ENCODE measurements at regions not wholly inside any gene's neighbourhood (a gene's known extent, or its start where the extent isn't known, plus 50 kb on each side); places are given as distances from the start of the nearest gene placed in this dataset.

- TF ChIP-seq CTCF (IDR thresholded peaks at IDR 0.05; ENCODE audit: extremely low read depth, low read depth, low read length): no peak
- no peaks in the 10 kb centered on the region for H4K20me1 ChIP-seq (ENCODE audit: insufficient read depth, low read length)
- H3K4me3 ChIP-seq (ENCODE audit: insufficient read depth, low read length): no peak overlapping the region
- no peak for DNase-seq (ENCODE audit: insufficient read length, low spot score, missing footprints)
- H2AFZ ChIP-seq (ENCODE audit: low read length): peak overlapping the region; percentile 28
- H3K4me1 ChIP-seq (ENCODE audit: insufficient read depth, low read length): peaks cover 15% of the 10 kb centered on the region
- H3K27me3 ChIP-seq (ENCODE audit: insufficient read depth, low read length): no peaks in the 10 kb centered on the region
- H3K36me3 ChIP-seq (ENCODE audit: insufficient read depth, low read length): no peaks in the 10 kb centered on the region
- H3K79me2 ChIP-seq (ENCODE audit: insufficient read depth, low read length): no peaks in the 10 kb centered on the region
- H3K4me2 ChIP-seq (ENCODE audit: insufficient read depth, low read length): peak overlapping the region; percentile 62
- H3K9me3 ChIP-seq (ENCODE audit: low read depth, low read length): no peaks in the 10 kb centered on the region
- peak overlapping the region; percentile 53 for H3K27ac ChIP-seq (ENCODE audit: low read depth, low read length)
Observed at GRCh38 chr6:71544028-71544427, 255.4 kb downstream of the OGFRL1 start.

DNA sequence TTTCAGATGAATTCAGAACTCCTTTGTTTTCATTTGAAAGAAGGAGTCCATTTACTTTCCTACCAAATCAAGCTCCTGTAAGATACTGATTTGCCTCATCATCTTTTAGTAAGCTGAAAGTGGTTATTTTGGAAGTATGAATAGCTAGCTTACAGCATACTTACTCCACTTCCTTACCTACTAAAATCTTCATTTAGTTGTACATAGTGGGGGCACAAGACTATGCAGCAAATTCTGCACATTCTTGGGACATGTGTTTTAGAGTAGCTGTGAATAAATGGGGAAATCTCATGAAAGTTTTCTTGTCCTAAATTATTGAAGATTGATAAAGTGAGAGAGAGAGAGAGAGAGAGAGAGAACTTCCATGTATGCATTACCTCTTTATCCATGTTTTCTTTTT is 256.3 kb downstream of the OGFRL1 start:
- Histone ChIP-seq H3K27me3 (ENCODE audit: insufficient read depth, low read length) (no peaks in the 10 kb centered on the region), H3K4me2 (ENCODE audit: insufficient read depth, low read length) (no peak overlapping the region), H3K9me3 (ENCODE audit: low read depth, low read length) (no peaks in the 10 kb centered on the region), H3K4me3 (ENCODE audit: insufficient read depth, low read length) (no peak overlapping the region), H3K27ac (ENCODE audit: low read depth, low read length) (peak overlapping the region; percentile 2), H3K36me3 (ENCODE audit: insufficient read depth, low read length) (no peaks in the 10 kb centered on the region), H4K20me1 (ENCODE audit: insufficient read depth, low read length) (no peaks in the 10 kb centered on the region), H3K4me1 (ENCODE audit: insufficient read depth, low read length) (peaks cover 15% of the 10 kb centered on the region), H2AFZ (ENCODE audit: low read length) (peak overlapping the region; percentile 36), H3K79me2 (ENCODE audit: insufficient read depth, low read length) (no peaks in the 10 kb centered on the region)
- TF ChIP-seq CTCF (IDR thresholded peaks at IDR 0.05; ENCODE audit: extremely low read depth, low read depth, low read length): no peak
- DNase-seq (ENCODE audit: insufficient read length, low spot score, missing footprints): no peak

- Histone ChIP-seq H4K20me1 (ENCODE audit: insufficient read depth, low read length) (no peaks in the 10 kb centered on the region), H3K4me1 (ENCODE audit: insufficient read depth, low read length) (peaks cover 15% of the 10 kb centered on the region), H3K27ac (ENCODE audit: low read depth, low read length) (no peak overlapping the region), H3K27me3 (ENCODE audit: insufficient read depth, low read length) (no peaks in the 10 kb centered on the region), H3K79me2 (ENCODE audit: insufficient read depth, low read length) (no peaks in the 10 kb centered on the region), H3K9me3 (ENCODE audit: low read depth, low read length) (no peaks in the 10 kb centered on the region), H3K36me3 (ENCODE audit: insufficient read depth, low read length) (no peaks in the 10 kb centered on the region), H2AFZ (ENCODE audit: low read length) (no peak overlapping the region), H3K4me3 (ENCODE audit: insufficient read depth, low read length) (no peak overlapping the region), H3K4me2 (ENCODE audit: insufficient read depth, low read length) (no peak overlapping the region)
- no peak for DNase-seq (ENCODE audit: insufficient read length, low spot score, missing footprints)
- no peak for TF ChIP-seq CTCF (IDR thresholded peaks at IDR 0.05; ENCODE audit: extremely low read depth, low read depth, low read length)
Observed at GRCh38 chr6:71545905-71546304, 257.3 kb downstream of the OGFRL1 start.

DNA sequence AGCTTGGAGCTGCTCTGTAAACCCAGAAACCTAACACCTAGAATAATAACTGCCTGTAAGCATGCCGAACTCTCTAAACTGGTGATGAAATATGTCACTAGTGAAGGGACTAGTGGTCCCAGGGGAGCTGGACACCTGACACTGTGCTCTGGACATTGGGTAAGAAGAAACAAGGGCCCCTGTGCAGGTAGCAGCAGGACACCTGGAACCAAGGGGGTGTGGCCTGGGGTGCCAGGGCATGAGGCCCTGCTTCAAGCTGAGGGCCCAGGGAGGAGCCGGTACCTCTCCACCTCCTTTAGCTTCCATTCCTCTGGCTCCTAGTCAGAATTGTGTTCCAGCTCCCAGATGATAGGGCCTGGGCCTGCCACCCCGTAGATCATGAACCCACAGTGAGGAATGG is 263.2 kb downstream of the OGFRL1 start:
- DNase-seq (ENCODE audit: insufficient read length, low spot score, missing footprints): no peak
- Histone ChIP-seq H2AFZ (ENCODE audit: low read length) (no peak overlapping the region), H3K27ac (ENCODE audit: low read depth, low read length) (no peak overlapping the region), H3K79me2 (ENCODE audit: insufficient read depth, low read length) (no peaks in the 10 kb centered on the region), H3K4me1 (ENCODE audit: insufficient read depth, low read length) (no peaks in the 10 kb centered on the region), H3K4me3 (ENCODE audit: insufficient read depth, low read length) (no peak overlapping the region), H3K4me2 (ENCODE audit: insufficient read depth, low read length) (no peak overlapping the region), H3K36me3 (ENCODE audit: insufficient read depth, low read length) (no peaks in the 10 kb centered on the region), H3K27me3 (ENCODE audit: insufficient read depth, low read length) (no peaks in the 10 kb centered on the region), H3K9me3 (ENCODE audit: low read depth, low read length) (peaks cover 6% of the 10 kb centered on the region), H4K20me1 (ENCODE audit: insufficient read depth, low read length) (no peaks in the 10 kb centered on the region)
- TF ChIP-seq CTCF (IDR thresholded peaks at IDR 0.05; ENCODE audit: extremely low read depth, low read depth, low read length): no peak
